ENCODE measurements at regions not wholly inside any gene's neighbourhood (a gene's known extent, or its start where the extent isn't known, plus 50 kb on each side); places are given as distances from the start of the nearest gene placed in this dataset.
A peak's percentile ranks its signal among the peaks of the same experiment; 100 is the strongest.

DNA sequence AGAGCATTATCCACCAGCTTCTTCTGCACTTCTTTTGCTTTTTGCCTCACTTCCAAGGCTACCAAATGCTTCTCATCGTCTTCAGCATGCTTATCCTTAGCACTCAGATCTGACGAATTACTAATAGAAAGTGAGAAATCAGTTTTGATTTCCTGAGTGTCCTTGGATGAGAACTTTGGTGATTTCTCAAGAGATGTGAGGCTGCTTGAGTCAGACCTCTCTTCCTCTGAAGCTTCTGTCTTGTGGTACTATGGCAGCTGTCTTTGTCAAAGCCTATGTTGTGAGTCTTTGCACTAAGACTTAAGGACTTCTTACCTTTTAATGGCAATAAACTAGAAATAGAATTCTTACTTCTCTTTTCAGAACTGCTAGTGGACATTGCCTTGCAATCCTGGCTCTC lies 169.9 kb downstream of the CPE start:
- DNase-seq (ENCODE audit: low spot score), result no peak

DNA sequence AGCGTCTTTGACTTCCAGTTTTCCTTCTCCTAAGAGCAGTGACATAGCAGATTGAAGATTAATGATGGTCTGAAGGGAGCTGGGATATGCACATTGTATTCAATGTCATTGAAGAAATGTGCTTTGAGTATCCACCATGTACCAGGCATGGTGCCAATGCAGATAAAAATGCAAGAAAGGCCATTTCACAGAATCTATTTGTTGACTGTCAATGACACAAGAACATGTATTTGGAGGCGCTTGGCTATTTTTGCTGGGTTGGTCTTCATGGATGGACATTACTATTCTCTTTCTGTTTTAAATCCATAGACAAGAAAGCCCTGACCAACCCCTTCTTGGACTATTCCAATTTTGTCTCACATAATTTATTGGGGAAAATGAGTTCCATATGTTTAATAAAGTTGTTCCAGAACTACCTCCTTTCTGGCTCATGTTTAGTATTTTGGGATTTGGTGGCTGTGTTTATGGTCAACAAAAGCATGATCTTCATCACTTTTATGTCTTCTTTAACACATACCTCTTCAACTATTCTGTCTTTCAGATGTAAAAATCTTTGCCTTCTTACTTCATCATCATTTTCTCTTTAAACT lies 174.5 kb downstream of the CPE start:
- no peak for DNase-seq (ENCODE audit: low spot score)

DNA sequence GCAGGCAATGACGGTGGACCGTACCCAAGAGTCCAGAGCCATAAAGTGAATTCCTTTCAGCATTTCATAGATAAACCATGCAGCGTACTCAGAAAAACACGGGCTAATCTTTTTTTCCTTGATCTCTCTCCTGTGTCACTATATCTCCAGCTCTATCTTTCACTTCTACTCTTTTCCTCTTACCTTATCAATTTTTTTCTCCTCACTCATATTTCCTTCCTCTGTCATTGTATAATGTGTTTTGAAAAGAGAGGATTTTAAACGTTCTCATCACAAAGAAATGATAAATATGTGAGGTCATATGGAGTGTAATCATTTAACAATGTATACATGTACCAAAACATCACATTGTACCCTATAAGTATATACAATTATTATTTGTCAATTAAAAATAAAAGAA lies 176.5 kb downstream of the CPE start:
- no peak for DNase-seq (ENCODE audit: low spot score)

DNA sequence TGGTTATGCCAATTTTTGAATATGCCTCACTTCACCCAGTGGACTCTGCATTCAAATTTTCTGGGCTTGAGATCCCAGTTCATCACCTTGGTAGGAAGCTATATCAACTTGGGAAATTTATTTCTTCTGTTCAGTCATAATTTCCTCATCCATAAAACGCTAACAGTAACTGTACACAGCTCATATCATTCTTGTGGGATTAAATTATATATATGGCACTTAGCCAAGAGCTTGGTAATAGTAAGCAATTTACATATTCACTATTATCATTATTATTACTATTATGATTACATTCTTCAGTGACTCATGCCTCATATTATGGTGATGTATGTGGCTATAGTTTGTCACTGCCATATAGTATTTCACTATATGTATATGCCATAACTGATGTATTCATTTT lies 177.6 kb downstream of the CPE start:
- DNase-seq (ENCODE audit: low spot score), result no peak

- DNase-seq (ENCODE audit: low spot score), result no peak
Measured at GRCh38 chr4:165560941-165561340, 182.1 kb downstream of the CPE start.

- DNase-seq (ENCODE audit: low spot score), result no peak
Measured at GRCh38 chr4:165563851-165564250, 185.0 kb downstream of the CPE start.

- DNase-seq (ENCODE audit: low spot score), result no peak
Measured at GRCh38 chr4:165569031-165569430, 190.2 kb downstream of the CPE start.

DNA sequence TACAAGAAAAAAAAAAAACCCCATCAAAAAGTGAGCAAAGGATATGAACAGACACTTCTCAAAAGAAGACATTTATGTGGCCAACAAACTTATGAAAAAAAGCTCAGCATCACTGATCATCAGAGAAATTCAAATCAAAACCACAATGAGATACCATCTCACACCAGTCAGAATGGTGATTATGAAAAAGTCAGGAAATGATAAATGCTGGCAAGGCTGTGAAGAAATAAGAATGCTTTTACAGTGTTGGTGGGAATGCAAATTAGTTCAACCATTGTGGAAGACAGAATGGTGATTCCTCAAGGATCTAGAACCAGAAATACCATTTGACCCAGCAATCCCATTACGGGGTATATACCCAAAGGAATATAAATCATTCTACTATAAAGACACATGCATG lies 192.7 kb downstream of the CPE start:
- DNase-seq (ENCODE audit: low spot score), result peak; percentile 11

DNA sequence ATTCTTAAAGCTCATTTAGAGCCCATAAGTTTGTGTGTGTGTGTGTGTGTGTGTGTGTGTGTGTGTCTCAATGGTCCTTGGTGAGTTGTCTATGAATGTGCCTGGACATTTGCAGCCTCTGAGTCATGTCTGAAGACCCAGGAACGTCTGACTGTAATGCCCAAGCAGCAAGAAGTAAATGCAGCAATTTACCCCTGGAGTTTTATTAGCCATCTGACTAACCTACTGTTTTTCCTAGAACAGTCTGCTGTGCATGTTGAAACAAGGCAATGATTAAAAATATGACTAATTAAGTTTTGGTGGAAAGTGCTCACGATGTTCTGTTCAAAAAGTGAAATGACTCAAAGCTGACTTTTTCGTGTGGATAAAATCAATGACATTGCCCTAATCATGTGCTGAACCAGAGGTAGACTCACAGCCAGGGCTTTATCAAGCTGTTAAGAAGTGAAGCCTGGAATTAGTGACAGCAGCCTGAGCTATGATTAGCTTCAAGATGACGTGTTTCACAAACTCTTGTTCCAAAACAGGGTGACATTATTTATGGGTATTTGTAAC lies 201.6 kb downstream of the CPE start:
- DNase-seq (ENCODE audit: low spot score), result peak; percentile 43

DNA sequence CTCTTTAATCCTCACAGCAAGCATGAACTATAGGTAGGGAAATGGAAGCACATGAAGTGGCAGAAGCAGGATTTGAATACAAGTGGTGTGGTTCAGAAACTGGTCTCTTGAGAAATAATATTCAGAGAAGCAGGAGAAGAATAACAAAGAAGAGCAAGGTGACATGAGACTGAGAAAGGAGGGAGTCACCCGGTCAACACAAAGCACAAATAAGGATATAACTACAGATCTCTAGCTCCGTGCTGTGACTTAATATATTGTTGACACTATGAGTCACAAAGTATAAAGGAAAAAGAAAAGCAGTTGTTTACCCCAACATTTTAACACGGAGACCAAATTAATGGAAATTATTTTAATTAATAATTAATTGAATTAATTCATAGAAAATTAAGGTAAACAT lies 204.5 kb downstream of the CPE start:
- DNase-seq (ENCODE audit: low spot score), result no peak

DNA sequence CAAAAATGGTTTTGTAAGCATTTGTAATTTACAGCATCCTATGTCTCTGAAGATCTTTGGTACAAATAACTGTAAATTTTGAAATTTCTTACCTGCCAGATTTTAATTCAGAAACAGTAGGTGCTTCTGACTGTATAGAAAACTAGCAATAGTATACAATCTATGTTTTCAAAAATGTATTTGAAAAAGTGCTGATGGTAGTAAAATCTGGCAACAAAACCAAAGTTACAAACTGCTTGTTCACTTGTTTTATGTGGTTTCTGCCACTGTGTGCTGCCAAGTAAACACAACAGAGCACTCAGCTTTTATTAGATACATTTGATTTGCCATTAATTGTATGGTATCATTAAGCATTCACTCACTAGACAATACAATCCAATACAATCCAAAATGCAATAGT lies 206.1 kb downstream of the CPE start:
- DNase-seq (ENCODE audit: low spot score), result no peak

DNA sequence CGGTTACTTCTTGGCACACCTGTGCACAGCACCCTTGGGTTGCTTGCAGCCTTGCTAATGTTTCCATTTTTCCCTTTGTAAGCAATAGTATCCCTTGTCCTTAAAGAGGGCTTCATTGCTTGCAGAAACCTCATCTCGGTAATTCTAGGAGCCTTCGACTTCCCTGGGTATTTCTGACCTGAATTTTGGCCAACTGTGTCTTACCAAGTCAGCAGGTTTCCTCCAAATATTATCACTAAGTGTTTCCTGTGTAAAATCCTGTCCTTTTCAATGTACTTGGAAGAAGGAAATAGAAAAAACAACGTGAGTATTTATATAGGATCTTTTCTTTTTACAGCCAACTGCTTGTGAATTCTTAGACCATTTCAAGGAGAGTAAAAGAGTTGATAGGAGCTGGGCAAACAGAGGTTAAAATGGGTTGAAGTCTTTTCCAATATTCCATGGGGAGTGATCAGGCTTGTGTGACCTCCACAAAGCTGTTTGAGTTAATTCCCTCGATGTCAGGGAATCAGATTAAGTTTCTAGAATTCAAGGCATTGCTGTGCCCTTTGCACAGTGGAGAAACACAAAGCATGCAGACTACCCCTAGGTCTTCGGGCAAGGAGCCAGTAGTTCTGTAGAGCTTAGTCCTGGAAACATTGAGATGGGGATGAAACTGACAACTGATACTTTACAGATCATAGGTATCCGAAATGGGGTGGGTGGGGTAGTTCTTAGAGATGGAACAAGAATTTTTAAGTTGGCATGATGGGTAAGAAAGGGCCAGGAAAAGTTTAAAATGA lies 209.9 kb downstream of the CPE start:
- no peak for DNase-seq (ENCODE audit: low spot score)

DNA sequence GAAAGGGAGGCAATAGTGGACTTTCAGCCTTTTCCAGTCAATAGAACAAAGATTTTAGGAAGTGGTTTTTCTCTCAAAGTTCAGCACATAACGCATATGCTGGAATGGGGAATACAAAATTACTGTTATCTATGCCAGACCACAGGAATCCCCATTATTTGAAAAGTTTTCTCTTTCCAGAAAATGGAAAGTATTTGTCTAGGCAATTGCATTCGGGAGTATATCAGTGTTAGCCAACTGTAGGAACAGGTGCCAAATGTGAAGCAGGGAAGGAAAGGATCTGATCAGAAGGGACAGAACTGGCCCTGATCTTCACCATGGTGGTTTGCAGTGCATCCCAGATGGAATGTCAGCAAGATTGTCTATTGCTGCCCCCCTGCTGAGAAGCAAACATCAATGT lies 213.6 kb downstream of the CPE start:
- DNase-seq (ENCODE audit: low spot score), result no peak

DNA sequence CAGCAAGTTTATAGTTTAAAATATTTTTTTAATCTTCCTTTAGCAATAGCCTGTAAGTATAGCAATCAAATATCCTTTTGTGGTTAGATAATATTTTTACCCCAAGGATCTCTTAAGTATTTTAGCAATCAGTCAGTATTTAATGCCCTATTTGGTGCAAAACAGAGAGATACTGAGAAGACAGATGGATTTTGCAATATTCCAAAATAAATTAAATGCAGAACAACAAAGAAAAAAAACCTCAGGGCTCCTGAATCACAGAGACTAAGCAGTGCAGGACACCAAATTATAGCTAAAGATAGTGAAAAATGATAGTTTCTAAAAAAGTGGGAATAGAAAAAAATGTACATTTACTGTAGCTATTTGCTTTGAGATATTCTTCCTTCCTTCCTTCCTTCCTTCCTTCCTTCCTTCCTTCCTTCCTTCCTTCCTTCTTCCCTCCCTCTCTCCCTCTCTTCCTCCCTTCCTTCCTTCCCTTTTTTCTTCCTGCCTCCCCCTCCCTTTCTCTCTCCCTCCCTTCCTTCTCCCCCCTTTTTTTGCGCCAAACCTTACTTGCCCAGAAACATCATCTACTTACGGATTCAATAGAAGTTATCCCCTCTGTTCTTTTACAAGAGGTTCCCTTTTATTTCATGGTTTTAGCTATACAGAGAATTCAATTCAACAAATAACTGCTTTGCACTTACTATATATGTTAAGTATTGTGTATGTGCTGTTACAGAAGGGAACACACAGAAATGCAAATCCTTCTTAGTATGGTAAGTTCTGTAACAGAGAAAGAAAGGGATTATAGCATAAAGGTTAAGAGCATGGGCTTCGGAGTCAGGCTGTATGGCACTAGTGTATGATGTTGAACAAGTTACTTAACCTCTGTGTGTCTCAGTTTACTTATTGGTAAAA lies 219.0 kb downstream of the CPE start:
- DNase-seq (ENCODE audit: low spot score), result no peak

GRCh38 chr4:165600959-165601683 lies 222.3 kb downstream of the CPE start:
- no peak for DNase-seq (ENCODE audit: low spot score)

- DNase-seq (ENCODE audit: low spot score), result no peak
Measured at GRCh38 chr4:165602621-165603020, 223.8 kb downstream of the CPE start.

DNA sequence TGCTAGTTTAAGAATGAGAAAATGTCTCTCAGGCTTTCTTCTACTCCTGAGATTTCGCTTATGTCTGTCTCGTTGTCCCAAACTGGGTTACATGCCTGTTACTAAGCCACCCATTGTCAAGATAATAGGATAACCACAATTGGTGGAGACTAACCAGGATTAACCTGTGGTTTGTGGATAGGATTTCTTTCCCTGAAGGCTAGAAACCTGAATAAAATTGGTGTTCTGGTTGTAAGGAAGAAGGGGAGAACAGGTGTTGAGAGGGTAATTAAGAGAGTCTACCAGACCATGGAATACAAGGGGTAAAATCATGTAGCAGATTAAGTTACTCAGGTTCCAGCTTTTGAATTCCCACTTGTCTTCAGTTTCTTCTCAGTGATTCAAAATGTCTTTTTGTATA lies 225.4 kb downstream of the CPE start:
- DNase-seq (ENCODE audit: low spot score), result no peak

- no peak for DNase-seq (ENCODE audit: low spot score)
Measured at GRCh38 chr4:165605811-165606210, 227.0 kb downstream of the CPE start.

DNA sequence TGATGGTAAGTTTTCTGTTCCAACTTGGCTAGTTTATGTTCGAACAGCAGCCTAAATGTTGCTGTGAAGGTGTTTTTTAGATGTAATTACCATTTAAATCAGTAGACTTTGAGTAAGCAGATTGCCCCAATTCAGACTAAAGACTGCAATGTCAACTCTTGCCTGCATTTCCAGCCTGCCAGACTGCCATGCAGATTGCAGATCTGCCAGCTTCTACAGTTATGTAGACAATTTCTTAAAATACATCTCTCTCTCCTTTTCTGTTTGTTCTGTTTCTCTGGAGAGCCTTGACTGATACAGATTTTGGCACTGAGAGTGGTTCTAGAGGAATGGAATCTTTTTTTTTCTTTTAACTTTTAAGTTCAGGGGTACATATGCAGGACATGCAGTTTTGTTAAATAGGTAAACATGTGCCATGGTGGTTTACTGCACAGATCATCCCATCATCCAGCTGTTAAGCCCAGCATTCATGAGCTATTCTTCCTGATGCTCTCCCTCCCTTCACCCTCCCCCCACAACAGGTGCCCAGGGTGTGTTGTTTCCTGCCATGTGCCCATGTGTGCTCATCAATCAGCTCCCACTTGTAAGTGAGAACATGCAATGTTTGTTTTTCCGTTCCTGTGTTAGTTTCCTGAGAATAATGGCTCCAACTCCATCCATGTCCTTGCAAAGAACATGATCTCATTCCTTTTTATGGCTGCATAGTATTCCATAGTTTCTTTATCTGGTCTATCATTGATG lies 227.8 kb downstream of the CPE start:
- no peak for DNase-seq (ENCODE audit: low spot score)

GRCh38 chr4:165609653-165610052 lies 230.8 kb downstream of the CPE start:
- no peak for DNase-seq (ENCODE audit: low spot score)

Data from activated CD4-positive, alpha-beta T cell treated with anti-CD3 and anti-CD28 coated beads, Interleukin-2, Interleukin-4, amounts not matched to agents 100 ng/mL and 50 ng/mL, durations not matched to agents 16 hours and 8 hours (primary cell).